Kidney epithelial cell (primary cell): ENCODE measurements at regions not wholly inside any gene's neighbourhood (a gene's known extent, or its start where the extent isn't known, plus 50 kb on each side); places are given as distances from the start of the nearest gene placed in this dataset.
A peak's percentile ranks its signal among the peaks of the same experiment; 100 is the strongest.
"Not testable (repeated sequence)": the region's sequence is repeated elsewhere in the genome, so short reads cannot be mapped to it uniquely, and the experiment has no call there.

Source experiments
- DNase-seq: peaks from one replicate; pipeline ENCODE4 v3.0.0-alpha.2; 2010; ENCODE audit warnings: low read depth
- H3K27me3 ChIP-seq: 2 replicates; pipeline ENCODE4 v1.6.0; 2011; ENCODE audit warnings: low read length; ENCODE audit not compliant: control insufficient read depth, insufficient read depth
- H3K36me3 ChIP-seq: 2 replicates; pipeline ENCODE4 v1.5.1; 2011; ENCODE audit warnings: low read length; ENCODE audit not compliant: control insufficient read depth, insufficient read depth
- H3K4me3 ChIP-seq: 2 replicates; pipeline ENCODE4 v1.5.1; 2011; ENCODE audit warnings: low read depth, mild to moderate bottlenecking, control low read depth, low read length
- TF ChIP-seq, protein P1 (sequence below): IDR thresholded peaks from 2 replicates; pipeline ENCODE4 v1.5.1; 2011; ENCODE audit warnings: mild to moderate bottlenecking, moderate library complexity, low read length, control low read depth, inconsistent platforms; ENCODE audit not compliant: insufficient read depth, poor library complexity, severe bottlenecking

DNA sequence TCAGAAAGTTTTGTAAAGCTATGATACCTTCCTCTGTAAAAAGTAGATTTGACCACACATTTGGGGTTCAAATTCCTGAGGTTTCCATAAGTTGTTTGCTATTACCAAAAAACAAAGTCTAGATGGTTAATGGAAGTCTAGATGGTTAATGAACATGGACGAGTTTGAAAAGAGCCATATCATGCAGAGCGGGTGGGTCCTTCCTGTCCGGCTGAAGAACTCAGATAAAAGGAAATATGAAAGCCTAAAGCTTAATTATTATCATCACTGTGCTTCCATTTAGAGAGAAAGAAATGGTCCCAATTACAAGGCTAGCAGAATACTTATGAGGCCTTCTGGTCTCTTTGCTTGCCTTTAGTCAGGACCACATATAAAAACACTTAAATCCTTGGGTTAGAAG lies 132.1 kb upstream of the SATB1 start:
- no peak for DNase-seq
- TF ChIP-seq, protein P1, sequence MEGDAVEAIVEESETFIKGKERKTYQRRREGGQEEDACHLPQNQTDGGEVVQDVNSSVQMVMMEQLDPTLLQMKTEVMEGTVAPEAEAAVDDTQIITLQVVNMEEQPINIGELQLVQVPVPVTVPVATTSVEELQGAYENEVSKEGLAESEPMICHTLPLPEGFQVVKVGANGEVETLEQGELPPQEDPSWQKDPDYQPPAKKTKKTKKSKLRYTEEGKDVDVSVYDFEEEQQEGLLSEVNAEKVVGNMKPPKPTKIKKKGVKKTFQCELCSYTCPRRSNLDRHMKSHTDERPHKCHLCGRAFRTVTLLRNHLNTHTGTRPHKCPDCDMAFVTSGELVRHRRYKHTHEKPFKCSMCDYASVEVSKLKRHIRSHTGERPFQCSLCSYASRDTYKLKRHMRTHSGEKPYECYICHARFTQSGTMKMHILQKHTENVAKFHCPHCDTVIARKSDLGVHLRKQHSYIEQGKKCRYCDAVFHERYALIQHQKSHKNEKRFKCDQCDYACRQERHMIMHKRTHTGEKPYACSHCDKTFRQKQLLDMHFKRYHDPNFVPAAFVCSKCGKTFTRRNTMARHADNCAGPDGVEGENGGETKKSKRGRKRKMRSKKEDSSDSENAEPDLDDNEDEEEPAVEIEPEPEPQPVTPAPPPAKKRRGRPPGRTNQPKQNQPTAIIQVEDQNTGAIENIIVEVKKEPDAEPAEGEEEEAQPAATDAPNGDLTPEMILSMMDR: no peak
- H3K4me3 ChIP-seq: no peak overlapping the region
- H3K36me3 ChIP-seq: no peaks in the 10 kb centered on the region
- H3K27me3 ChIP-seq: no peaks in the 10 kb centered on the region

DNA sequence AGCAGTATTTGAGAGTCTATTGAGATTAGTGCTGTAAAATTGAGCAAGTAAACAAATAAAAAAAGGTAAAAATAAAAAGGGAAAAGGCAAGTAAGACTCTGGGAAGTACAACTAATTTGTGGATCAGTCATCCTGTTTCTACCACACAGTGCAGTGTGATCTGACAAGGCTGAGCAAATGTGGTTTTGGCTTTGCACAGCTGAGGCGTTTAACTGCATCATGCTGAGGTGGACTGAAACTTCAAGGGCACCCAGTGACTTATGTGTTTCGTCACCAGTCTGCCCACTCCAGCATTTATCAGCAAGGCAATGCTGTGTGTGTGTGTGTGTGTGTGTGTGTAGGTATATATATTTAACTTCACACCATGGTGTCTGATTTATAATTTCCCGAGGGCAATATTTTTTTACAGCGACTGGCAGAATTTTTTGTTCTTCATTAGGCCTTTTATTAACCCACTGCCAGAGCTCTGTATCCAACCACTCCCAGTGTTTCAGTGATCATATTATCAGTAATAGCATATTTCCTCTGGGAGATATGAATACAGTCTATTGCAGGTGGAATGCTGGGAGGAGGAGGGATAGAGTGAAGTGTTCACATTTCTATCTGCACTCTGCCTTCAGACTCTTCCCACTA lies 131.5 kb upstream of the SATB1 start:
- H3K36me3 ChIP-seq: no peaks in the 10 kb centered on the region
- peak; percentile 10 for DNase-seq
- TF ChIP-seq, protein P1: no peak

DNA sequence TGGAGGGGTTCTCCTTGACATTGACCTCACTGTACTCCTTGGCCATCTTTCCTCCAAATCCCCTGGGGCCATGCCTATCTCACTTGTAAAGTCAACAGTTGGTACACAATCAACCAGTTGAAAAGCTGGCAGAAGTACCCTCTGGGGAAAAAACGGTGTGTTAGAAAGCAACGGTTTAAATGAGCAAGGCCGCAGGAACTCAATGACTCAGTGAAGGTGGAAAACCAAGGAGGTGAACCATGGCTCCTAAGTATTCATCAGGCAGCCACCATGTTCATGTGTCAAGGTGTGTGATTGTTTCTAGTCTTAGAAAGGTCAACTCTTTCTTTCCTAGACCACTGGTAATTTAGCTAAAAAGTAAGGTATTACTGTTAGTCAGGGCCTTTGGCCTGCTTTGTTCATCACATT lies 130.9 kb upstream of the SATB1 start:
- Histone ChIP-seq H3K27me3 (no peaks in the 10 kb centered on the region), H3K36me3 (no peaks in the 10 kb centered on the region), H3K4me3 (no peak overlapping the region)
- TF ChIP-seq, protein P1: no peak
- DNase-seq: no peak

More for the DNA sequence above, 131.5 kb upstream of the SATB1 start:
- Histone ChIP-seq H3K27me3 (no peaks in the 10 kb centered on the region), H3K4me3 (no peak overlapping the region)

DNA sequence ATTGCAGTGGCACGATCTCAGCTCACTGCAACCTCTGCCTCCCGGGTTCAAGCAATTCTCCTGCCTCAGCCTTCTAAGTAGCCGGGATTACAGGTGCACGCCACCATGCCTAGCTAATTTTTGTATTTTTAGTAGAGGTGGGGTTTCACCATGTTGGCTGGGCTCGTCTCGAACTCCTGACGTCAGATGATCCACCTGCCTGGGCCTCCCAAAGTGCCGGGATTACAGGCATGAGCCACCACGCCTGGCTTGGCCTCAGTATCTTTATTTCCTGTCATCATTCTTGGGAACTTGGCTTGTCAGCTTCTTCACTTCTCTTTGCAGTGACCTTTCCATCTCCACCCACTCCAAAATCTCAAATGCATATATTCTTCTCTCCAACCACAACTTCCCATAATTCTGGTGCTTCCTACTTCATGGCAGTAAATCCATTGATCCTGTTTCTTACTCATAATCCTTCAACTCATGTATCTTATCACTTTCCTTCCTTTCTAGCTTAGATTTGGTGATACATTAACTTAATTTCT lies 127.5 kb upstream of the SATB1 start:
- not testable (repeated sequence) for H3K4me3 ChIP-seq, H3K36me3 ChIP-seq, H3K27me3 ChIP-seq, DNase-seq

DNA sequence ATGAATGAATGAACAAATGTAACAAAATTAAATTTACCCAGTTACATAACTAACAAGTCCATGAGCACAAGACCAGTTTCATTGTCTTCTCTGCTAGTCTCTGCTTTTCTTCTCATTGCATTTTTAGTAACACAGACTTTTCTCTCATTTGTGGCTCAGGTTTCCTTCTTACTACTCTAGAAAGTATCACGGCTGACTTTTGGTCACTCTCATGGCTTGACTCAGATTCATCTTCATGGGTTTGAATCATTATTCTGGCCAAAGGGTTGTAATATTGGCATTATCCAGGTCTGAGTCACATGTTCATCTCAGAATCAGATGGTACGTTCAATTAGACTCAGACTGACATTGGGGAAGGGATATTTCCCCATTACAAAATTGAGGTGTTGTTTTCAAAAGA lies 121.5 kb upstream of the SATB1 start:
- Histone ChIP-seq H3K36me3 (no peaks in the 10 kb centered on the region), H3K27me3 (no peaks in the 10 kb centered on the region), H3K4me3 (no peak overlapping the region)
- DNase-seq: no peak
- TF ChIP-seq, protein P1: no peak

DNA sequence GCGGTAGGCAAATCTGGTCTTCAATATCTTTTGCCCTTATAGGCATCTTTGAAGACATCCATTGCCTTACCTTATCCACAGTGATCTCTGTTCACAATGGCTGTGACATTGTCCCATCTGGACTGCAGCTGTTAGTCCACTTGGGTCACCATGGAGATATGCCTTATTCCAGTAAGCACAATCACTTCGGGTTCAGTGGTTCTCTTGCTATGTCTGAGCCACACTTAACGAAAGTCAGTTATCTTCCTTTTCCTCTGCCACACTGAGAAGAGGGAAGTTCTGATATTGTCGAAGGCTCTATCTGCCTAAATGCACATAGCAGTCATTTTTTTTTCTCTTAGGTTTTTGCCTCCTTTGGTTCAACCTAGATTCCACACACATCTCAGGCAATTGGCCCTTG lies 119.0 kb upstream of the SATB1 start:
- no peaks in the 10 kb centered on the region for H3K27me3 ChIP-seq
- TF ChIP-seq, protein P1: no peak
- no peak overlapping the region for H3K4me3 ChIP-seq
- no peak for DNase-seq
- no peaks in the 10 kb centered on the region for H3K36me3 ChIP-seq
